Fibroblast of upper back skin (primary cell): ENCODE measurements at regions not wholly inside any gene's neighbourhood (a gene's known extent, or its start where the extent isn't known, plus 50 kb on each side); places are given as distances from the start of the nearest gene placed in this dataset.

Source experiments
- DNase-seq: peaks from one replicate; pipeline ENCODE4 v3.0.0-alpha.2; 2013

- no peak for DNase-seq
These were observed 50.0 kb upstream of the BET1 start for GRCh38 chr7:94054130-94054529.

DNA sequence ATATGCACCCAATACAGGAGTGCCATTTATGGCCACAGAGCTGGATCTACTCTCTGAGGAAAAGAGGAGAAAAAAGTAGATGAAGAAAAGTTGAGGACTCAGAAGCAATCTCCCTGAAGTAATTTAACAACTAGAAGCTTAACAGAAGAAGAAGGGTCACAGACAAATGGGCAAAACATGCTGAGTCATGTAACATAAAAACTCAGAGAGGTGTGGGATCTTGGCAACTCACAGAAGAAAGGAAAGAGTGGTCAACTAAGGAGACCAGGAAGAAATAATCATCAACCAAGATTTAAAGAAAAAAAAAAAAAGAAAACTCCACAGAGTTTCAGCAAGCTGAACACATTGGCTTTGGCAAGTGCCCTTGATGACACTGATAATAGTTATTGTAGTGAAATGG is 51.8 kb upstream of the BET1 start:
- peak; percentile 54 for DNase-seq

- peak; percentile 96 for DNase-seq
These were observed 52.6 kb upstream of the BET1 start for GRCh38 chr7:94056796-94057207.

GRCh38 chr7:94057955-94058354 is 53.8 kb upstream of the BET1 start:
- DNase-seq: no peak

GRCh38 chr7:94059746-94060145 is 55.6 kb upstream of the BET1 start:
- DNase-seq: peak; percentile 79

DNA sequence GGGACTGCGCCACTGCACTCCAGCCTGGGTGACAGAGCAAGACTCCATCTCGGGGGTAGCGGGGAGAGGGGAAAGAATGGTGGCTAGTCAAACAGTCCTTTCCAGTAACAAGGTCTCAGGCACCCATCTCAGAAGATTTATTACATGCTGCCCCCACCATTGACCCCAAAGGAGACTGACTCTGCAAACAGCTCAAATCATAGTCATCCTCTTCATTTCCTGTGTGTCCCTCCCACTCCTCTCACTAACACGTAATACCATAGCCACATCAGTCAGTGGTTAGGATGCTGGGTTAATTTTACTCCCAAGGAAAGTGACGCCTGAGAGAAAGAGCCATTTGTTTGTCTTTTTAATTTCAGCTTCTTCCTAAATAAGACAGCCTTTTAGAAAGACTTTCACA is 56.6 kb upstream of the BET1 start:
- DNase-seq: peak; percentile 65

DNA sequence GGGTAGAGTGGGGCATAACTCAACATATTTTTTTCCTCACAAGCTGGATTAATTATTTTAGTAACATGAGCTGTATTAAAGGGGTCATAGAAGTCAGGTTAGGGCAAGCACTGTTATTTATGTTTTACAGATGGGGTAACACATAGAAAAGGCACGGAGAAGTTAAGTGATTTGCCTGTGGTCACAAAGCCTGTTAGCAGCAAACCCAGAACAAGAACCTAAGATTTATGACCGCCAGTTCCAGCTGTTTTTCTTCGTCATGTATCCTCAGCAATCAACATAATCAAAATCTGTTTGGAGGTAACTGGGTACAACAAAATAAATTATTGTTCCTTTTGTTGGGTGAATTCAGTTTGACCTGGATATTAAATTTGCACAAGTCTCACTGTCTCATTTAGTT is 57.2 kb upstream of the BET1 start:
- peak; percentile 42 for DNase-seq

GRCh38 chr7:94062372-94062771 is 58.2 kb upstream of the BET1 start:
- DNase-seq: peak; percentile 70

DNA sequence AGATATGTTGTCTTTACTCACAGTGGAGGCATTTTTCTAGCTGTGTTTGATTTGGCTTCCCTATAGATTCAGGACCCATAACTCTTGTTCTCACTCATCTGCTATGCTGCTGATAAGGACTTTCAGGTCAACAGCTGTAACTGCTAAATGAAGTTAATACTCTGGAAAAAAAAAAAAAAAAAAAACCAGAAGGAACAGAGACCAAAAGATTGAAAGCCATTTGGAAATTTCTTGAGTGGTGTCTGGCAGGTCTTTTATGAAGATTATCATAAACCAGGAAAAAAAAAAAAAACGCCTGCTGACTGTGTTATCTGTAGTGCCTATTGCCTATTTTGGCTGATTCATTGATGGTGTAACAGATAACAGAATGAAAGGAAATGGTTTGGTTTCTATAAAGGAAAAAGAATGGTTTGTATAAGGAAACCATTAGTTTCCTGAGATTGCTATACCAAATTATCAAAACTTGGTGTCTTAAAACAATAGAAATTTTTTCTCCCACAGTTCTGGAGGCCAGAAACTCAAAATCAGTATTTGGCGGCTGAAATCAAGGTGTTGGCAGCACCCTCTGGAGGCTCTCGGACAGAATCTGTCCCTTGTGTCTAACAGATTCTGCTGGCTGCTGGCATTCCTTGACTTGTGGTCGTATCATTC is 60.5 kb upstream of the BET1 start:
- DNase-seq: peak; percentile 62

- no peak for DNase-seq
These were observed 62.9 kb upstream of the BET1 start for GRCh38 chr7:94067047-94067446.

DNA sequence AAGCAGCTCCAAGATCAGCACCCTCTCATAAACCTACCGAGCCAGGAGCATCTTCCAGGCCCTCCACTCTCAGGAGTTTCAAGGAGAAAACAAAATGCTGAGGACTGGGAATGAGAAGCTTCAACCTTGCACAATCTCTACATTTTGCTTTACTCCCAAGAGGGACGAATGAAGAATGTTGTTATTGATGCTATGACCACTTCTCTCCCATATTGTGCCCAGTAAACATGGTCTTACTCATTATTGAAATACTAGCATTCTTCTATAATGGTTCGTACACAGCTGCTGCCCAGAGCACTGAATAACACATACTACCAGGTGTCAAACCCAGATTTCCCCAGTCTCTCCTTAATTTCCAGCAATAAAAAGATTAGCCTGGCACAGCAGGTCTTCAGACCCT is 63.4 kb upstream of the BET1 start:
- DNase-seq: no peak

DNA sequence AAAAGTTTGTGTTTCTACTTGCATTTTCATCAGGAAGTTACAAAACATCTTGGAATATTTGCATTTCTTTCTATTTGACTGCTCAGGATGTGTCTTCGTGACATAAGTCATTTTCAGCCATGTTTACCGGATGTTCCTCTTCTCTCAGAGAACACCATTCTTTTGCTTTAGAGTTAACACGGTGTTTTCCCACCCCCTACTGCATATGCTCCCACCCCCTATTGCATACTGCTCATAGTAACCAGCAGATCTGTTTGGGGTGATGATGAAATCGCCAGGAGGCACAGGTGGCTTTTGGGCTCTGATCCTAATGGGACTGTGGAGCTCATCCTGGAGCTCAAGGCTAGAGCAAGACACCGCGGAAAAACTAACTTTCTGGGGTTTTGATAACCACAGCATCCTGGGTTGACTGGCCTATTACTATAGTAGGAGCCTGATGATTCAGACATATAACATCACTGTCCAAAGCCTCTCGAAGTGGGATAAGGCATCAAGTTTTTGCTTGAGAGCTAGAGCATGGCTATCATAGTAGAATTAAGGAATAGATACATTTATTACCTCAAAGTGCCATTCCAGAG is 65.1 kb upstream of the BET1 start:
- peak; percentile 44 for DNase-seq

- no peak for DNase-seq
These were observed 76.4 kb upstream of the BET1 start for GRCh38 chr7:94080551-94080950.

DNA sequence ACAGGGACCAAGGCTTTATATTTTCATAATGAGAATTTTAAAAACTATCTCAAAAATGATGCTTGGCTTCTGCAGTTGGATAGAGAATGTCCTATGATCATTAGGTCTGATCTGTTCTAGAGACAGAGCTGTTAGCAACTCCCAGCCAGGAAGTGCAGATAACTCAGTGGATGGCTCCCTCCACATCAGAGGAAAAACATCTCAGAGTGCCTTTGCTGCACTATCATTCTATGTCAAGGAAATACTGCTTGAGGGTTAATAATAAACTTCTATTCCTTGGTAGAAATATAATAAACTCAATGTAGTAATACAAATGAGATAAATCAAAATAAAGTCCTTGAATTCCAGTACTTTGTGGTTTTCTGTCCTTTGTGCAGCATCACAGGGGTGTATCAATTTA is 78.0 kb upstream of the BET1 start:
- DNase-seq: no peak

DNA sequence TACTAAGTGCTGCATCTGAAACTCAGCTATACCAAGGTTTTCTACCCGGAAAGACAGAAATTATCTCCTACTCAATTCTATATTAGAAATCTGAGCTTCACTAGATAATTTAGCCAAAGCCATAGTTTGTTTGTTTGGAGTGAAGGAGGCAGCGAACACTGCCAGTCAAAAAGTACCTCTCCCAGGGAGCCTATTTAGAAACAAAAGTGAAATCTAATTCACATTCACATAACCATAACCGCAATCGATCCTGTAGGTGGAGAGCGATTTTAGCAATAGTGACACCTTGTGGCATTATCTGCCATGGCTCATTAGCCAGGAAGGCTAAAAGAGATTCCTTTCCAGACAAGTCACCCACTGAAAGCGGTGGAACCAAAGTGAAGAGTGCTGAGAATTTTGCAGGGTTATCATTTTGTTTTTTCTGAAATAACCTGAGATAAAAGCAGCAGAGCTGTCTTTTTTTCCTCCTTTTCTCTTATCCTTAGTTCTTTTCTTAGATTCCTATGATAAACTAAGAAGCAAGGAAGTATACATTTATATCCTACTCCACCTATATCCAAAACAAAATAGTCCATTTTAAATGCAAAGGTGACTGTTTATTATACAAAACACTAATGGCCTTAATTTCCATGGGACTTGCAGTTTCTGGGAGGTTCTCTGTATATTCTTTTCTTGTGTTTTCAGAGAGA is 83.7 kb upstream of the BET1 start:
- peak; percentile 84 for DNase-seq

- peak; percentile 13 for DNase-seq
These were observed 84.4 kb upstream of the BET1 start for GRCh38 chr7:94088560-94088959.

DNA sequence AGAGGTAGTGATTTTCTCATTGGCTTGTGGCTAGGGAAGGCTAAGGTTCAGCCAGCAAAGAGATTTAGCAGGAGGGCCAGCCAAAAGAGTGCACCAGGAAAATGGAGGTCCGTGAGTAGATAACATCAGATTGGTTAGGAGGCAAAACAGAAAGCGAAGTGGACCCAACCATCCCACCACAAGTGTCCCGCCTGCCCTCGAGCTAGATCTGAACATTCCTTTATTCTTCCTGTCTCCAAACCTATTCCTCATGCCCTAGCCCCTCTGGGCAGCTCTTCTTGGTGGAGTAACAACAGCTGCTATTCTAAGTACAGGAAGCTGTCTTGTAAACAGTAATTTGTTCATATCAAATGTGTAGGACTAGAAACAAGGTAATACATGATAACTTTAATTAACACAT is 85.7 kb upstream of the BET1 start:
- DNase-seq: no peak

- no peak for DNase-seq
These were observed 88.8 kb upstream of the BET1 start for GRCh38 chr7:94092980-94093379.

DNA sequence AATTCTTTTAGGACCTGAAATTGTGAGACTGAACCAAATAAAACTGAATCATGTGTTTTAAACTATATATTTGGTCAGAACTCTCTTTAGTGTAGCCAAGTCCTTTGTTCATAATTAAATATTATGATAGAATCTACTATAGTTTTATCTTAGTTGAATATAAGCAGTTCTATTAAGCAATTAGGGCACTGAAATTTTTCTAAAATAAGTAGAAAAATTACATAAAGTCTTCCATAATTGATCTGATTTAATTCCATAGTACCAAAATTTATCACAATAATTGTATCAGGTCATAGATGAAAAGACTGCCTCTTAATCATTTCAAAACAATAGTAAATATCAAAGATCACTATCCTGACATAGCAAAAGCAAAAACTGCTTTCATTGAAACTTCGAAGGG is 90.1 kb upstream of the BET1 start:
- DNase-seq: no peak

DNA sequence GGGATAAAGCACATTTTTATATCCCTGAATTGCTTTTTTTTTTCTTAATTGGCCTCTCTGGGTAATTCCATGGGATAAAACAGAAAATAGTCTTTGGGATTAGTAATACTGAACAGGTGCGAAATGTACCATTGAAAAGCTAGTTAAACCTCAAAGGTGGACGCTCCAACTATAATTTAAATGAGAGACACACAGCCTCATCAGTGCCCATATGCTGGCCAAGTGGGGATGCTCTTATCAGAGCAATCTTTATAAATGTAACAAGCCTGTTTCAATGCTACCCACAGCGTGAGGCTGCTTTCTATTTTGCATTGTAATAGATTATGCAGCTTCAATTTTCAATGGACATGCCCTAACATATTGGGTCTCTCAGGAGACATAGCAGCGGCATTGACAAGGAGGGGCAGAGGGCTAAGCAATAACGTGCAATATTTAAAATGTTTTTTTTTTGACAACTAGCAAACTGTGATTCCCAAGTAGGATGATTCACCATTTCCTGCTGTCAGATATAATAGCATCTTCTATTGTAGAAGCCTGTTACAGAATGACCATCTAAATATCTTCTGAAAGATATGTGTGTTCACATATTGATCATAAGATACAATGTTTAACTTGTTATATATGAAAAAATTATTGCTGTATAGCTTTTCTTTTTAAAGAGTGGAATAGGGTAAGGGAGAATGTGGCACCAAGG is 91.3 kb upstream of the BET1 start:
- no peak for DNase-seq

- no peak for DNase-seq
These were observed 95.5 kb upstream of the BET1 start for GRCh38 chr7:94099679-94100078.

GRCh38 chr7:94100723-94101345 is 96.7 kb upstream of the BET1 start:
- DNase-seq: no peak

GRCh38 chr7:94104301-94104700 is 100.1 kb upstream of the BET1 start:
- DNase-seq: no peak

GRCh38 chr7:94109556-94109955 is 105.4 kb upstream of the BET1 start:
- DNase-seq: no peak
